Hematopoietic multipotent progenitor cell treated with erythropoietin and hydrocortisone succinate and interleukin-3 and kit ligand, for 17 days (in vitro differentiated cells): ENCODE measurements at regions not wholly inside any gene's neighbourhood (a gene's known extent, or its start where the extent isn't known, plus 50 kb on each side); places are given as distances from the start of the nearest gene placed in this dataset.

Experiments used
- DNase-seq: peaks from one replicate; pipeline ENCODE4 v3.0.0-alpha.2; 2015; ENCODE audit warnings: low spot score

DNA sequence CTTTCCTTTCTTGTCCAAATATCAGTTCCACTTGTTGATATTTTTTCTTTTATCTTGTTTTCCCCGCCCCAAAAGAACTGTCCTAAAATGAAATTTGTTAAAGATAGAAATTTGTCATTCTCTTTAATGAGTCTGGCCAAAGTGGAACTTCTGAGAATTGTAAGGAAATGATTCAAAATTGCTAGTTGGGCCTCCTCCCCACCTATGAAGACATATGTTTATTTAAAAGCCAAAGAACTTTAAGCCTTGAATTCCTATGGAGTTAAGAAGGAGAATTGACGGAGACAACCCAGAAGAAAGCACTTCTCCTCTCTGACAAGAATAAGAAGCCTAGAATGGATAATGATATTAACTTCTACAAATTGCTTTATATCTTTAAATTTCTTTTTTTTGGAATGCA lies 59.1 kb upstream of the ALDH1A1 start:
- DNase-seq: no peak

DNA sequence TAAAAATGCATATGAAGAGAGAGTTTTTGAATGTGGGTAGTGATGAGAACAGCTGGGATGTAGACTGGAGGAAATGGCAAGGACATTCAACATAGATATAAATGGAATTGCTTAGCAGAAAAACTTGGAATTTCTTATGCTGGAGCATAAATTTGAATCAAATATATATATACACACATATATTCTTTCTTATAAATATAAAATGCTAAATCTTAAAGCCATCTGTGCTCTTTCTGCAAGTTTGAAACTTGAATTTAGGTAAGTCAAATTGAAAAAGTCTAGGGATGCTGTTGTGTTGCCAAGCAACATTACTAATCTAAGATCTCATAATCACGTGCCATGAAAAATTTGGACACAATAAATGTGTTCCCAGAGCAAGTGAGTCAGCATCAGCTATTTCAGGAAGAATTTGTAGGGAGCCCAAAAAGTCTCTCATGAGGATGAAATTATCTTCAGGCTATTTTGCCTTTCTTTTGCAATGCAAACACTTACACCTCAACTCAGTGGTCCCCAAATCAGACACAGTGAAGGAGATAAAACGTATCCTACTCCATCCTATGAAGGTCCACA lies 58.4 kb upstream of the ALDH1A1 start:
- no peak for DNase-seq

DNA sequence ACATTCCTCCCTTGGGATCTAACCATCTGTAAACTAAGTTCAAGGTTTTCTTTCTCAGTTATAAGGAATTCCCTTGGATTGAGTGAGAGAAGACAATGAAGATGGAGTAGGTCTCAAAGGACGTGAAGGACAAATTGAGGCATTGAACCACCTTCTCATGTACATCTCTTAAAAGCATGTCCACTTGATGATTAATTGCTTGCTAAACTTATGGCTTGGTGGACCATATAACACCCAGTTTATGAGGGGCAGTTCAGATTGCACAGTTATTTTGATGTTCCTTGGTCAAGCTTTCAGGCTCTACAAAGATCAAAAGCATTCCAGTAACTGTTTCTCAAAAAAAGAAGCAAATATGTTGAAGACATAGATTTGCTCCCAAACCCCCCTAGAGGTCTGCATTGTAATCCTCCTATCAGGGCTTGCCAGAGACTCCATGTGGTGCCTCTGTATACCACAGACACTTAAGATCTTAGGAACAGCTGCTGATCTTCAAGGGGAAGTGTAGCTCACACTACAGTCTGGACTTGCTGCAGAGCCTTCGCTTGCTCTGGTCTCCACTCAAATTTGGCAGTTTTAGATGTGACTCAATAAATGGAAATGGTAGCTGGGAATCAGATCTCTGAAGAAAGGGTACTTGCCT lies 56.9 kb upstream of the ALDH1A1 start:
- no peak for DNase-seq

DNA sequence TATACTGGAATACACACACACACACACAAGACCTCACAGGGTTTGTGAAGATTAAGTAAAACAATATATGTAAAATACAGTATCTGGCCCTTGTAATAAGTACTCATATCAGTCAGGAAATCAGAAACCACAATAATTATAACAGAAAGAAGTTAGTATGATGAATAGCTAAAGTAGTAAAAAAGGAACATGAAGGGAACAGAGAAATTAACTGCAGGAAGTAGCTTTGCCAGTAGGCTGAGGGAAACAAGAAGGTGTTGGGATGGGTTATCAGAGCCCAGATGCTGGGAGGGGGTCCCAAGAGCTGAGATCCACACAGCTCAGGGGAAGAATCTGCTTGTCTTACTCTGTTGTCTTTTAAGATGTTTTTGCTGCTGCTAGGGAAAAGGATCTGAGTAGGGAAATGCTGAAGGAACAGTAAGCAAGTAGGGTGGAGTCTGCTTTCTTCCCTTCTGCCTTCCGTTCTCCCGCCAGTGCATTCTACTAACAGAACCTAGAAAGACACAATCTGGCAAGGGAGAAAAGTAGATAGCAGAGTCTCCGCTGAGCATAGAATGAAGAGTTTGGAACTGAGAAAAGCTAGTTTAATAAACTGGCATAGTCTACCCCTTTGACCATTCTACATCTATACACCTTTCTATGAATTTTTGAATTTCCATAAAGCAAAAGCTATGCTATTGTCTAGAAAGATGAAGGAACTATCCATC lies 55.3 kb upstream of the ALDH1A1 start:
- DNase-seq: no peak

DNA sequence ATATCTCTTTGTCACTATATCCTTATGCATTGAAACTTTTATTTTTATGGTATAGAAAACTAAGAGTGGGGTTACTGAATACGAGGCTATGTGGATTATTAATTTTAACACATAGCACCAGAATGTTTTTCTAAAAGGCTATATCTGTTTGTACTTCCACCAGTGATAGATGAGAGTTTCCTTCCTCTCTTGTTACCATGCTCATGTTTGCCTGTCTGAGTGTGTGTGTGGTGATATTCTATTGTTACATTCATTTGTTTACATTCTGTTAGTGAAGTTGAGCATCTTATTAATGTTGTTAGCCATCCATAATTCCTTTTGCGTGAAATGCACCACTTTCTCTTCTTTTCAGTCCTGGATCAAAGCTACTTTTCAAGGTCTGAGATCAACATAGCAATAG lies 54.1 kb upstream of the ALDH1A1 start:
- no peak for DNase-seq
